Right lobe of liver (tissue), 4 donors: ENCODE measurements at regions not wholly inside any gene's neighbourhood (a gene's known extent, or its start where the extent isn't known, plus 50 kb on each side); places are given as distances from the start of the nearest gene placed in this dataset.

Experiments used
- POLR2A ChIP-seq: fragments of 450-650 bp; IDR thresholded peaks from one replicate; pipeline ENCODE4 v1.6.1; 2017; ENCODE audit warnings: antibody characterized with exemption, mild to moderate bottlenecking
- TF ChIP-seq, protein P1 (sequence below), 4 donors: fragments of 200-600 bp in 3 of 4; fragments of 450-650 bp in 1 of 4; IDR thresholded peaks; one replicate each; pipeline versions ENCODE4 v1.5.1 to v1.8.0; 2016 to 2022; ENCODE audit warnings: antibody characterized with exemption in 4 of 4, mild to moderate bottlenecking in 2 of 4
- donor health status: DM: no; HTN: no; CAD: no.
- donor health status: DM: no; HTN: no; CAD: no.
- donor health status: DM: no; HTN: yes; CAD: no.

DNA sequence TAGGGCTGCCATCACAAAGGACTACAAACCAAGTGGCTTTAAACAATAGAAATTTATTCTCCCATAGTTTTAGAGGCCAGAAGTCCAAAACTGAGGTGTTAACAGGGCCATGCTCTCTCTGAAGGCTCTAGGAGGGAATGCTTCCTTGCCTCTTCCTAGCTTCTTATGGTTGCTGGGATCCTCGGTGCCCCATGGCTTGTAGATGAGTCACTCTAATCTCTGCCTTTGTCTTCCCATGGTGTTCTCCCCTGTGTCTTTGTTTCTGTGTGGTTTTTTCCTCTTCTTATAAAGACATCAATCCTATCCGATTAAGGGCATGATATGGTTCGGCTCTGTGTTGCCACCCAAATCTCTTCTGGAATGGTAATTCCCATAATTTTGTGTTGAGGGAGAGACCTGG lies 178.8 kb upstream of the NREP start:
- no peak for TF ChIP-seq POLR2A
- TF ChIP-seq, protein P1, sequence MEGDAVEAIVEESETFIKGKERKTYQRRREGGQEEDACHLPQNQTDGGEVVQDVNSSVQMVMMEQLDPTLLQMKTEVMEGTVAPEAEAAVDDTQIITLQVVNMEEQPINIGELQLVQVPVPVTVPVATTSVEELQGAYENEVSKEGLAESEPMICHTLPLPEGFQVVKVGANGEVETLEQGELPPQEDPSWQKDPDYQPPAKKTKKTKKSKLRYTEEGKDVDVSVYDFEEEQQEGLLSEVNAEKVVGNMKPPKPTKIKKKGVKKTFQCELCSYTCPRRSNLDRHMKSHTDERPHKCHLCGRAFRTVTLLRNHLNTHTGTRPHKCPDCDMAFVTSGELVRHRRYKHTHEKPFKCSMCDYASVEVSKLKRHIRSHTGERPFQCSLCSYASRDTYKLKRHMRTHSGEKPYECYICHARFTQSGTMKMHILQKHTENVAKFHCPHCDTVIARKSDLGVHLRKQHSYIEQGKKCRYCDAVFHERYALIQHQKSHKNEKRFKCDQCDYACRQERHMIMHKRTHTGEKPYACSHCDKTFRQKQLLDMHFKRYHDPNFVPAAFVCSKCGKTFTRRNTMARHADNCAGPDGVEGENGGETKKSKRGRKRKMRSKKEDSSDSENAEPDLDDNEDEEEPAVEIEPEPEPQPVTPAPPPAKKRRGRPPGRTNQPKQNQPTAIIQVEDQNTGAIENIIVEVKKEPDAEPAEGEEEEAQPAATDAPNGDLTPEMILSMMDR (IDR thresholded peaks at IDR 0.05) = no peak
